Mesenchymal stem cell (in vitro differentiated cells and primary cell): ENCODE measurements at regions not wholly inside any gene's neighbourhood (a gene's known extent, or its start where the extent isn't known, plus 50 kb on each side); places are given as distances from the start of the nearest gene placed in this dataset.

Experiments
- DNase-seq: peaks from one replicate; pipeline ENCODE4 v3.0.0-alpha.2; 2013
- H2AFZ ChIP-seq: one replicate; pipeline ENCODE4 v1.6.1; 2013; ENCODE audit warnings: low read depth, mild to moderate bottlenecking, control low read depth, inconsistent platforms, low read length, moderate library complexity
- H2AK5ac ChIP-seq: 2 replicates; pipeline ENCODE4 v1.6.1; 2013; ENCODE audit warnings: low read length, moderate library complexity, mild to moderate bottlenecking, inconsistent platforms; ENCODE audit not compliant: severe bottlenecking
- H2BK120ac ChIP-seq: one replicate; pipeline ENCODE4 v1.6.1; 2013; ENCODE audit warnings: low read depth, mild to moderate bottlenecking, inconsistent platforms, low read length, moderate library complexity
- H2BK12ac ChIP-seq, 2 experiments: one replicate each; pipeline ENCODE4 v1.6.1; 2013; ENCODE audit warnings: inconsistent platforms in 2 of 2, low read length in 2 of 2, mild to moderate bottlenecking in 2 of 2, moderate library complexity in 2 of 2, control low read depth in 1 of 2
- H2BK15ac ChIP-seq: one replicate; pipeline ENCODE4 v1.6.1; 2013; ENCODE audit warnings: mild to moderate bottlenecking, low read depth, inconsistent platforms; ENCODE audit not compliant: poor library complexity, severe bottlenecking
- H2BK5ac ChIP-seq: 2 replicates; pipeline ENCODE4 v1.6.1; 2013; ENCODE audit warnings: low read depth, mild to moderate bottlenecking, low read length, control low read depth, inconsistent platforms; ENCODE audit not compliant: poor library complexity, severe bottlenecking
- H3K14ac ChIP-seq, 2 experiments: one replicate each; pipeline ENCODE4 v1.6.1; 2013; ENCODE audit warnings: inconsistent platforms in 2 of 2, low read length in 2 of 2, control low read depth in 1 of 2, mild to moderate bottlenecking in 1 of 2, moderate library complexity in 1 of 2
- H3K18ac ChIP-seq, 2 experiments: one replicate each; pipeline ENCODE4 v1.6.1; 2013; ENCODE audit warnings: inconsistent platforms in 2 of 2, low read length in 2 of 2, control low read depth in 1 of 2, low read depth in 1 of 2, mild to moderate bottlenecking in 1 of 2
- H3K23ac ChIP-seq, 2 experiments: one replicate each; pipeline ENCODE4 v1.6.1; 2013; ENCODE audit warnings: inconsistent platforms in 2 of 2, low read length in 2 of 2, mild to moderate bottlenecking in 2 of 2, moderate library complexity in 2 of 2, control low read depth in 1 of 2
- H3K27ac ChIP-seq: 2 replicates; pipeline ENCODE4 v1.5.1; 2013; ENCODE audit warnings: mild to moderate bottlenecking, moderate library complexity, low read length, control low read depth, inconsistent platforms; ENCODE audit not compliant: poor library complexity, severe bottlenecking
- H3K27me3 ChIP-seq, 2 experiments: 2 replicates each; pipeline versions ENCODE4 v1.6.1 to v1.7.0; 2013; ENCODE audit warnings: low read length in 2 of 2, mild to moderate bottlenecking in 2 of 2, moderate library complexity in 2 of 2, control low read depth in 1 of 2, inconsistent platforms in 1 of 2; ENCODE audit not compliant: control insufficient read depth in 1 of 2, insufficient read depth in 1 of 2
- H3K36me3 ChIP-seq, 2 experiments: 2 replicates each; pipeline versions ENCODE4 v1.6.1 to v1.7.0; 2013; ENCODE audit warnings: low read length in 2 of 2, control low read depth in 1 of 2, inconsistent platforms in 1 of 2, low read depth in 1 of 2, mild to moderate bottlenecking in 1 of 2; ENCODE audit not compliant: insufficient read depth in 2 of 2, control insufficient read depth in 1 of 2
- H3K4ac ChIP-seq, 2 experiments: one replicate each; pipeline ENCODE4 v1.6.1; 2013; ENCODE audit warnings: inconsistent platforms in 2 of 2, low read length in 2 of 2, mild to moderate bottlenecking in 2 of 2, moderate library complexity in 2 of 2, control low read depth in 1 of 2, low read depth in 1 of 2
- H3K4me1 ChIP-seq: 2 replicates; pipeline ENCODE4 v1.6.1; 2013; ENCODE audit warnings: low read depth, low read length, control low read depth; ENCODE audit not compliant: control insufficient read depth, insufficient read depth
- H3K4me2 ChIP-seq: 2 replicates; pipeline ENCODE4 v1.6.1; 2013; ENCODE audit warnings: low read length, mild to moderate bottlenecking, inconsistent platforms; ENCODE audit not compliant: poor library complexity, severe bottlenecking
- H3K4me3 ChIP-seq, 2 experiments: 2 replicates each; pipeline versions ENCODE4 v1.5.1 to v1.7.0; 2013; ENCODE audit warnings: low read length in 2 of 2, mild to moderate bottlenecking in 2 of 2, control low read depth in 1 of 2, low read depth in 1 of 2; ENCODE audit not compliant: insufficient read depth in 1 of 2
- H3K79me1 ChIP-seq: replicated peaks from 2 replicates; pipeline ENCODE4 v1.6.1; 2013; ENCODE audit warnings: mild to moderate bottlenecking, control low read depth, low read length, inconsistent platforms; ENCODE audit not compliant: poor library complexity, severe bottlenecking
- H3K9ac ChIP-seq: 2 replicates; pipeline ENCODE4 v1.7.0; 2013; ENCODE audit warnings: mild to moderate bottlenecking, low read length, moderate library complexity
- H3K9me3 ChIP-seq: 2 replicates; pipeline ENCODE4 v1.7.0; 2013; ENCODE audit warnings: mild to moderate bottlenecking, low read length; ENCODE audit not compliant: control insufficient read depth
- H4K8ac ChIP-seq: one replicate; pipeline ENCODE4 v1.6.1; 2013; ENCODE audit warnings: inconsistent platforms, mild to moderate bottlenecking, low read length, moderate library complexity
- H4K91ac ChIP-seq: one replicate; pipeline ENCODE4 v1.6.1; 2013; ENCODE audit warnings: mild to moderate bottlenecking, low read length, inconsistent platforms
- WGBS: methylation state at CpG from one replicate; pipeline ENCODE4 v1.1.7; 2013; ENCODE audit warnings: mixed read lengths; 5-methylcytosine and 5-hydroxymethylcytosine counted together

GRCh38 chr1:112255080-112255479, 140.9 kb upstream of the CTTNBP2NL start:
- Histone ChIP-seq H3K27me3 (no peaks in the 10 kb centered on the region), H3K79me1 (no peaks in the 10 kb centered on the region), H3K23ac (no peak overlapping the region), H3K18ac (no peak overlapping the region), H2BK120ac (no peak overlapping the region), H3K4me1 (no peaks in the 10 kb centered on the region), H3K4me3 (no peak overlapping the region), H2AK5ac (no peak overlapping the region), H2BK5ac (no peak overlapping the region), H2BK15ac (no peak overlapping the region), H3K9me3 (no peaks in the 10 kb centered on the region), H4K8ac (no peak overlapping the region), H2BK12ac (no peak overlapping the region), H3K14ac (no peak overlapping the region), H4K91ac (no peak overlapping the region), H3K36me3 (no peaks in the 10 kb centered on the region), H2AFZ (no peak overlapping the region), H3K4ac (no peak overlapping the region), H3K27ac (no peak overlapping the region), H3K9ac (no peak overlapping the region), H3K4me2 (no peak overlapping the region)
- WGBS = 86% methylated on average over 1 of the region's 1 CpG
- DNase-seq = peak; percentile 68

DNA sequence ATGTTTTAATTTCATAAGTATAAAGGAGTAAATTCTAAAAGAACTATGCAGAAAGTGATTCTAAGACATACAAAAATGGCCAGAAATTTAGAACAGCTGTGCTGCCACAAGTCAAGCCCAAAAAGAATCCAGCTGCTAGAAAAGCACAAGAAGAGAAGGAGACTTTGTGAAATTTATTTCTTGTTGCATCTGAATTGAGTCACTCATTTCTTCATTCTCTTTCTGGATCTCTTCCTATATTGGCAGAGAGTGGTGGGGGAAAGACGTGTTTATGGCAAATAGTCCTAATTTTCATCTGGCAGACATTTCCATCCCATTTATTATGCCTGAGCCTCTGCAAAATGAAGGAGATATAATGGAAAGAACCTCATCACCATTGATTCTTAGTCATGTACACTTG, 139.6 kb upstream of the CTTNBP2NL start:
- no peak overlapping the region for H2BK12ac ChIP-seq
- no peaks in the 10 kb centered on the region for H3K79me1 ChIP-seq
- 80% methylated on average over 1 of the region's 1 CpG for WGBS
- no peak overlapping the region for H2BK15ac ChIP-seq
- no peak overlapping the region for H3K14ac ChIP-seq
- no peak overlapping the region for H3K9ac ChIP-seq
- no peak overlapping the region for H2AFZ ChIP-seq
- H3K18ac ChIP-seq = no peak overlapping the region
- H4K8ac ChIP-seq = no peak overlapping the region
- H3K36me3 ChIP-seq = no peaks in the 10 kb centered on the region
- no peak overlapping the region for H2BK120ac ChIP-seq
- H4K91ac ChIP-seq = no peak overlapping the region
- no peak overlapping the region for H3K4me3 ChIP-seq
- no peak for DNase-seq
- no peak overlapping the region for H3K27ac ChIP-seq
- no peak overlapping the region for H2AK5ac ChIP-seq
- H3K4ac ChIP-seq = no peak overlapping the region
- no peaks in the 10 kb centered on the region for H3K9me3 ChIP-seq
- no peak overlapping the region for H3K23ac ChIP-seq
- no peak overlapping the region for H3K4me2 ChIP-seq
- H3K27me3 ChIP-seq = no peaks in the 10 kb centered on the region
- H3K4me1 ChIP-seq = no peaks in the 10 kb centered on the region
- H2BK5ac ChIP-seq = no peak overlapping the region

GRCh38 chr1:112257043-112257835, 138.8 kb upstream of the CTTNBP2NL start:
- Histone ChIP-seq H4K8ac (no peak overlapping the region), H2AK5ac (no peak overlapping the region), H3K23ac (no peak overlapping the region), H3K14ac (no peak overlapping the region), H3K4me2 (no peak overlapping the region), H3K79me1 (no peaks in the 10 kb centered on the region), H2BK15ac (no peak overlapping the region), H3K4ac (no peak overlapping the region), H3K27ac (no peak overlapping the region), H4K91ac (no peak overlapping the region), H3K18ac (no peak overlapping the region), H2BK120ac (no peak overlapping the region), H3K36me3 (no peaks in the 10 kb centered on the region), H3K9ac (no peak overlapping the region), H2BK12ac (no peak overlapping the region), H3K4me1 (no peaks in the 10 kb centered on the region), H2AFZ (no peak overlapping the region), H3K9me3 (no peaks in the 10 kb centered on the region), H2BK5ac (no peak overlapping the region), H3K27me3 (no peaks in the 10 kb centered on the region), H3K4me3 (no peak overlapping the region)
- WGBS = 77% methylated on average over 6 of the region's 7 CpGs
- no peak for DNase-seq

GRCh38 chr1:112260699-112261098, 135.3 kb upstream of the CTTNBP2NL start:
- no peak overlapping the region for H2AK5ac ChIP-seq
- no peak overlapping the region for H4K8ac ChIP-seq
- H3K4me3 ChIP-seq = no peak overlapping the region
- H3K9ac ChIP-seq = no peak overlapping the region
- H3K36me3 ChIP-seq = no peaks in the 10 kb centered on the region
- H3K23ac ChIP-seq = no peak overlapping the region
- no peak overlapping the region for H2BK5ac ChIP-seq
- H3K4me2 ChIP-seq = no peak overlapping the region
- no peak overlapping the region for H4K91ac ChIP-seq
- H2AFZ ChIP-seq = no peak overlapping the region
- H3K18ac ChIP-seq = no peak overlapping the region
- H3K4me1 ChIP-seq = no peaks in the 10 kb centered on the region
- no peak for DNase-seq
- H3K4ac ChIP-seq = no peak overlapping the region
- H3K79me1 ChIP-seq = no peaks in the 10 kb centered on the region
- no peaks in the 10 kb centered on the region for H3K9me3 ChIP-seq
- no peak overlapping the region for H3K27ac ChIP-seq
- peaks cover 0 to 3% of the 10 kb centered on the region in 2 experiments for H3K27me3 ChIP-seq
- no peak overlapping the region for H3K14ac ChIP-seq
- H2BK12ac ChIP-seq = no peak overlapping the region
- H2BK15ac ChIP-seq = no peak overlapping the region
- WGBS = no CpG with 5 or more reads among the region's 1 CpG
- no peak overlapping the region for H2BK120ac ChIP-seq
